ENCODE measurements at regions not wholly inside any gene's neighbourhood (a gene's known extent, or its start where the extent isn't known, plus 50 kb on each side); places are given as distances from the start of the nearest gene placed in this dataset.

GRCh38 chr6:168913866-168914469 is 339.7 kb downstream of the THBS2 start:
- no peak for TF ChIP-seq EZH2 (IDR thresholded peaks at IDR 0.05)
- no peak for TF ChIP-seq POLR2AphosphoS5 (IDR thresholded peaks at IDR 0.05; ENCODE audit: borderline replicate concordance, low read depth, low read length)
